ENCODE measurements at regions not wholly inside any gene's neighbourhood (a gene's known extent, or its start where the extent isn't known, plus 50 kb on each side); places are given as distances from the start of the nearest gene placed in this dataset.

DNA sequence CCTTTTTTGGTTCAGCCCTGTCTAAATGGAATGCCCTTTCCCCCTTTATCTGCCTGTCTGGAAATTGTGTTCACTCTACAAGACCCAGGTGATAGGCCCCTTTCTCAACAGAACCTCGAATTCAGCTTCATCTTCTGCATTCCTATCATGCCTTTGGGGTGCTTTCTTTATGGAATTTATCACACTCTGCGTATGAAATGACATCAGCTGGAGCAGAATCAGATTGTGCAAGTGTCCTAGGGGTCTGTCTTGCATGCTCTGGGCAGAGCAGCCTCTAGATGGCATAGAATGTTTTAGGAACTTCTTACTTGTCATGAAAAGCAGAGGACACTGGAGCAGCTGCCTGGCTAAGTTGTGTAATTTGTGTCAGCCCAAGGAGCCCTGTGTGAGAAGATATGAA, 84.9 kb downstream of the ISL1 start:
- H3K4me1 ChIP-seq, result peaks cover 9% of the 10 kb centered on the region
- Mint-ChIP-seq H3K9me3 (no peaks in the 10 kb centered on the region), H3K4me1 (peaks cover 19% of the 10 kb centered on the region), H3K36me3 (no peaks in the 10 kb centered on the region), H3K27me3 (ENCODE audit: insufficient read depth, low read depth) (peaks cover 3% of the 10 kb centered on the region), H3K4me3 (no peak overlapping the region), H3K27ac (no peak overlapping the region)
- no peak overlapping the region for H3K9ac ChIP-seq
- no peak overlapping the region for H3K4me2 ChIP-seq
- peak overlapping the region; percentile 16 for H2AFZ ChIP-seq (replicated peaks)
- H3K27me3 ChIP-seq, result no peaks in the 10 kb centered on the region
- H3K36me3 ChIP-seq, result no peaks in the 10 kb centered on the region
- no peak for TF ChIP-seq EZH2 (IDR thresholded peaks at IDR 0.05)
- TF ChIP-seq, protein P1, sequence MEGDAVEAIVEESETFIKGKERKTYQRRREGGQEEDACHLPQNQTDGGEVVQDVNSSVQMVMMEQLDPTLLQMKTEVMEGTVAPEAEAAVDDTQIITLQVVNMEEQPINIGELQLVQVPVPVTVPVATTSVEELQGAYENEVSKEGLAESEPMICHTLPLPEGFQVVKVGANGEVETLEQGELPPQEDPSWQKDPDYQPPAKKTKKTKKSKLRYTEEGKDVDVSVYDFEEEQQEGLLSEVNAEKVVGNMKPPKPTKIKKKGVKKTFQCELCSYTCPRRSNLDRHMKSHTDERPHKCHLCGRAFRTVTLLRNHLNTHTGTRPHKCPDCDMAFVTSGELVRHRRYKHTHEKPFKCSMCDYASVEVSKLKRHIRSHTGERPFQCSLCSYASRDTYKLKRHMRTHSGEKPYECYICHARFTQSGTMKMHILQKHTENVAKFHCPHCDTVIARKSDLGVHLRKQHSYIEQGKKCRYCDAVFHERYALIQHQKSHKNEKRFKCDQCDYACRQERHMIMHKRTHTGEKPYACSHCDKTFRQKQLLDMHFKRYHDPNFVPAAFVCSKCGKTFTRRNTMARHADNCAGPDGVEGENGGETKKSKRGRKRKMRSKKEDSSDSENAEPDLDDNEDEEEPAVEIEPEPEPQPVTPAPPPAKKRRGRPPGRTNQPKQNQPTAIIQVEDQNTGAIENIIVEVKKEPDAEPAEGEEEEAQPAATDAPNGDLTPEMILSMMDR (IDR thresholded peaks at IDR 0.05), result peak; percentile 27
- no peaks in the 10 kb centered on the region for H3K9me3 ChIP-seq (ENCODE audit: low read depth)
- H4K20me1 ChIP-seq (ENCODE audit: low read depth), result no peaks in the 10 kb centered on the region
- H3K27ac ChIP-seq, result no peak overlapping the region
- H3K79me2 ChIP-seq (ENCODE audit: low read depth), result no peaks in the 10 kb centered on the region
- peak; percentile 14 for DNase-seq (ENCODE audit: low spot score)
- no peaks in the 10 kb centered on the region for H3F3A ChIP-seq (ENCODE audit: low read depth)
- H3K4me3 ChIP-seq, result no peak overlapping the region

DNA sequence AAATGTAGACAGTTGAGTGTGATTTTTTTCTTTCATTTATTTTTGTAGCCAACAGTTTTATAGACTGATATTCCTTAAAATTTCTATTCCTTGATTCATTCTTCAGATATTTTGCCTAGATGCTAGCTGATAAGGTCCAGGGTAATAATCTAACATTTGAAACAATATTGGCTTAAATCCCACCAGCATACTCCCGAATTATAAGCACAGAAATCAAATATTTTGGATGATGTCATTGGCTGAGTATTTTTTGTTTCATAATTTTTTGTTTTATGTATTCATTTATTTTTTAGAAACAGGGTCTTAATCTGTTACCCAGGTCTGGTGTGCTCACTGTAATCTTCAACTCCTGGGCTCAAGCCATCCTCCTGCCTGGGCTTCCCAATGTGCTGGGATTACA, 88.4 kb downstream of the ISL1 start:
- Histone ChIP-seq H3K4me2 (no peak overlapping the region), H3K4me1 (no peaks in the 10 kb centered on the region), H2AFZ (replicated peaks) (no peak overlapping the region), H4K20me1 (ENCODE audit: low read depth) (no peaks in the 10 kb centered on the region), H3K27ac (no peak overlapping the region), H3K4me3 (no peak overlapping the region), H3K9me3 (ENCODE audit: low read depth) (no peaks in the 10 kb centered on the region), H3K36me3 (no peaks in the 10 kb centered on the region), H3K79me2 (ENCODE audit: low read depth) (no peaks in the 10 kb centered on the region), H3K9ac (no peak overlapping the region), H3F3A (ENCODE audit: low read depth) (no peaks in the 10 kb centered on the region), H3K27me3 (no peaks in the 10 kb centered on the region)
- H3K36me3 Mint-ChIP-seq, result no peaks in the 10 kb centered on the region
- H3K4me3 Mint-ChIP-seq, result no peak overlapping the region
- no peak overlapping the region for H3K27ac Mint-ChIP-seq
- H3K4me1 Mint-ChIP-seq, result peaks cover 9% of the 10 kb centered on the region
- DNase-seq (ENCODE audit: low spot score), result no peak
- H3K9me3 Mint-ChIP-seq, result no peaks in the 10 kb centered on the region
- TF ChIP-seq, protein P1 (IDR thresholded peaks at IDR 0.05), result no peak
- TF ChIP-seq EZH2phosphoT487 (IDR thresholded peaks at IDR 0.05), result no peak
- no peak for TF ChIP-seq EZH2 (IDR thresholded peaks at IDR 0.05)
- H3K27me3 Mint-ChIP-seq (ENCODE audit: insufficient read depth, low read depth), result no peaks in the 10 kb centered on the region

DNA sequence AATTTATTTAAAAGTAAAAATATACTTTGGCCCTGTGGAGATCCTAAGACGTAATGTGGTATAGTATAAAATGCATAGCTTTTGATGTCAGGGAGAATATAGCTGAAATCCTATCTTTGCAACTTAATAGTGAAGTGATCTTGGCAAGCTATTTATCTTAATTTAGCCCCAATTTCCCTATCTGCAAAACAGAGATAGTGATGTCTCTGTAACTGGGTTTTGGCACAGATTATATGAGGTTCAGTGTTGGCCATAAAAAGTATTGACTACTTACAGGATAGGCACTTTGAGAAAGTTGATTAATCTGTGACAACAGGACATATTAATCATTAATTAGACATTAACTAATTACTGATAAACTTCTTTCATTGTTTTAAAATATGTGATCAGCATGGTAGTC, 89.2 kb downstream of the ISL1 start:
- H4K20me1 ChIP-seq (ENCODE audit: low read depth), result no peaks in the 10 kb centered on the region
- Mint-ChIP-seq H3K27ac (no peak overlapping the region), H3K36me3 (no peaks in the 10 kb centered on the region), H3K9me3 (no peaks in the 10 kb centered on the region), H3K27me3 (ENCODE audit: insufficient read depth, low read depth) (no peaks in the 10 kb centered on the region), H3K4me1 (peaks cover 9% of the 10 kb centered on the region), H3K4me3 (no peak overlapping the region)
- H3K9me3 ChIP-seq (ENCODE audit: low read depth), result no peaks in the 10 kb centered on the region
- no peak overlapping the region for H3K9ac ChIP-seq
- H3K36me3 ChIP-seq, result no peaks in the 10 kb centered on the region
- H3K79me2 ChIP-seq (ENCODE audit: low read depth), result no peaks in the 10 kb centered on the region
- H2AFZ ChIP-seq (replicated peaks), result no peak overlapping the region
- no peak for DNase-seq (ENCODE audit: low spot score)
- no peak overlapping the region for H3K4me3 ChIP-seq
- H3K27me3 ChIP-seq, result no peaks in the 10 kb centered on the region
- TF ChIP-seq EZH2 (IDR thresholded peaks at IDR 0.05) (no peak), EZH2phosphoT487 (IDR thresholded peaks at IDR 0.05) (no peak)
- no peak overlapping the region for H3K4me2 ChIP-seq
- H3F3A ChIP-seq (ENCODE audit: low read depth), result no peaks in the 10 kb centered on the region
- H3K27ac ChIP-seq, result no peak overlapping the region
- H3K4me1 ChIP-seq, result no peaks in the 10 kb centered on the region

DNA sequence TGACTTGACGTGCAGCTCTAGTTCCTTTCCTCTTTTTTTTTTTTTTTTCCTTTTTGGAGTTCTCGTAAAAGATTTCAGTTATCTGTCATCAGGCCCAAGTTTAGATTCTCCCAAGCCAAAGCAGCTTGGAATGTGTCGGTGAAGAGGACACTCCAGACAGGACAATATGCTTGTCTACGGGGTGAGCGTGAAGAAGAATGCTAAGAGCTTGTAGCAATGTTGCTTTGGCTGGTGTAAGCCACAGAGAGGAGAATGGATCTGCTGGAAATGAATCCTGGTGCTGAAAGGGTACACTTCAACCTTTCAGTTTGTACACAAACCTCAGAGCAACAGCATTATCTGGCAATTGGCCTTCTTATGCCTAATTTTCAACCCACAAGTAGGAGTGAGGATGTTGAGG, 92.4 kb downstream of the ISL1 start:
- H3K27ac ChIP-seq, result no peak overlapping the region
- Mint-ChIP-seq H3K36me3 (no peaks in the 10 kb centered on the region), H3K4me3 (no peak overlapping the region), H3K27me3 (ENCODE audit: insufficient read depth, low read depth) (peaks cover 2% of the 10 kb centered on the region), H3K9me3 (no peaks in the 10 kb centered on the region), H3K4me1 (no peaks in the 10 kb centered on the region), H3K27ac (no peak overlapping the region)
- no peaks in the 10 kb centered on the region for H3F3A ChIP-seq (ENCODE audit: low read depth)
- no peak overlapping the region for H3K9ac ChIP-seq
- H3K9me3 ChIP-seq (ENCODE audit: low read depth), result no peaks in the 10 kb centered on the region
- no peak overlapping the region for H3K4me3 ChIP-seq
- no peaks in the 10 kb centered on the region for H3K79me2 ChIP-seq (ENCODE audit: low read depth)
- H2AFZ ChIP-seq (replicated peaks), result no peak overlapping the region
- no peaks in the 10 kb centered on the region for H4K20me1 ChIP-seq (ENCODE audit: low read depth)
- H3K27me3 ChIP-seq, result no peaks in the 10 kb centered on the region
- H3K4me1 ChIP-seq, result no peaks in the 10 kb centered on the region
- TF ChIP-seq, protein P1 (IDR thresholded peaks at IDR 0.05), result no peak
- TF ChIP-seq EZH2 (IDR thresholded peaks at IDR 0.05), result no peak
- TF ChIP-seq EZH2phosphoT487 (IDR thresholded peaks at IDR 0.05), result no peak
- no peak for DNase-seq (ENCODE audit: low spot score)
- no peak overlapping the region for H3K4me2 ChIP-seq
- H3K36me3 ChIP-seq, result no peaks in the 10 kb centered on the region
